NT2/D1 (cell line): ENCODE measurements at regions not wholly inside any gene's neighbourhood (a gene's known extent, or its start where the extent isn't known, plus 50 kb on each side); places are given as distances from the start of the nearest gene placed in this dataset.

Experiments used
- SUZ12 ChIP-seq: IDR thresholded peaks from 2 replicates; pipeline ENCODE4 v1.6.1; 2011; ENCODE audit not compliant: insufficient read length, insufficient read depth; ENCODE audit errors: extremely low read depth
- YY1 ChIP-seq: IDR thresholded peaks from 2 replicates; pipeline ENCODE4 v1.6.1; 2011; ENCODE audit not compliant: insufficient read length, insufficient read depth
- ZNF274 ChIP-seq: IDR thresholded peaks from 2 replicates; pipeline ENCODE4 v1.6.1; 2011; ENCODE audit warnings: mild to moderate bottlenecking, low read depth, low read length

DNA sequence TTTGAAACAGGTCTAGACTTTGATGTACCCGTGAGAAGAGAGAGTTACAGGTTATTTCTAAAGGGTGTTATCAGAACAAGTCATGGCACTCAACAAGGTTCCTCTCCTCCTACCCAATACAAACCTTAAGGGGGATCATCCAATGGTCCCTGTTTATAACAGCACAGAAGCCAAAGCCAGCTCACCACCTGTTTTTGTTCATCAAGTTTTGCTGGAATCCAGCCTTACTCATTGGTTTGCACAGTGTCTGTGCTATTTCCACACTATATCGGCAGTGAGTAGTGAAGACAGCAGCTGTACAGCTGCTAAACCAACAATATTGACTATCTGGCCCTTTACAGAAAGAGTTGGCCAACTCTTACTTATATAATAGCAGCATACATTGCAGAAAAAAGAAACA lies 262.1 kb upstream of the STS start:
- TF ChIP-seq YY1, result no peak
- no peak for TF ChIP-seq ZNF274
- no peak for TF ChIP-seq SUZ12
